SK-N-SH (cell line): ENCODE measurements at regions not wholly inside any gene's neighbourhood (a gene's known extent, or its start where the extent isn't known, plus 50 kb on each side); places are given as distances from the start of the nearest gene placed in this dataset.

ENCODE experiments used
- CTCF ChIA-PET: fragments of 300-600, 350-600 bp; formaldehyde crosslinking; extraction: SDS; loops from one replicate; lab custom pipeline; 2021; lab: Yijun Ruan, JAX
- POLR2A ChIA-PET: fragments of 350-600 bp; sonication (Branson Sonifier 250); formaldehyde crosslinking; extraction: SDS; loops from one replicate; lab custom pipeline; 2020; ENCODE audit warnings: antibody characterized with exemption, inconsistent platforms; lab: Yijun Ruan, JAX
- DNase-seq: peaks from one replicate; pipeline ENCODE4 v3.0.0; 2012
- H2AFZ ChIP-seq: fragments of 200-600 bp; sonication (generic); 2 replicates; pipeline ENCODE4 v1.8.1; 2016; ENCODE audit warnings: antibody characterized with exemption, mild to moderate bottlenecking, low read depth
- H3F3A ChIP-seq: fragments of 200-600 bp; sonication (generic); replicated peaks from 2 replicates; pipeline ENCODE3; 2016; ENCODE audit warnings: antibody characterized with exemption, mild to moderate bottlenecking; ENCODE audit not compliant: insufficient read depth
- H3K27ac ChIP-seq, 2 experiments: fragments of 200-500 bp in 1 of 2; fragments of 200-600 bp in 1 of 2; sonication (Bioruptor generic) in 1 of 2; sonication (generic), shearing (Covaris generic) in 1 of 2; 2 replicates each; pipeline versions ENCODE4 v1.5.1 to v1.6.1; 2014 to 2016; ENCODE audit warnings: low read depth in 2 of 2, inconsistent platforms in 1 of 2, low read length in 1 of 2, mild to moderate bottlenecking in 1 of 2, mixed read lengths in 1 of 2
- H3K27me3 ChIP-seq: fragments of 200-600 bp; sonication (generic), shearing (Covaris generic); 2 replicates; pipeline ENCODE4 v1.6.1; 2016; ENCODE audit warnings: mixed run types; ENCODE audit not compliant: insufficient read depth
- H3K36me3 ChIP-seq, 2 experiments: fragments of 200-500 bp in 1 of 2; fragments of 200-600 bp in 1 of 2; sonication (Bioruptor generic) in 1 of 2; sonication (generic) in 1 of 2; replicated peaks in 1 of 2; 2 replicates each; pipeline versions ENCODE3 to v1.5.1; 2014 to 2016; ENCODE audit warnings: low read length in 1 of 2, mild to moderate bottlenecking in 1 of 2; ENCODE audit not compliant: insufficient read depth in 2 of 2, control insufficient read depth in 1 of 2
- H3K4me1 ChIP-seq, 2 experiments: fragments of 200-500 bp in 1 of 2; fragments of 200-600 bp in 1 of 2; sonication (Bioruptor generic) in 1 of 2; sonication (generic), shearing (Covaris generic) in 1 of 2; 2 replicates each; pipeline versions ENCODE4 v1.5.1 to v1.6.1; 2014 to 2016; ENCODE audit warnings: low read depth in 1 of 2, low read length in 1 of 2, mixed run types in 1 of 2; ENCODE audit not compliant: insufficient read depth in 2 of 2, control insufficient read depth in 1 of 2
- H3K4me2 ChIP-seq: fragments of 200-600 bp; sonication (generic), shearing (Covaris generic); 2 replicates; pipeline ENCODE4 v1.6.1; 2017; ENCODE audit warnings: mixed run types
- H3K4me3 ChIP-seq, 2 experiments: fragments of 200-500 bp in 1 of 2; fragments of 200-600 bp in 1 of 2; sonication (Bioruptor generic) in 1 of 2; sonication (generic), shearing (Covaris generic) in 1 of 2; 2 replicates each; pipeline versions ENCODE4 v1.5.1 to v1.8.1; 2014 to 2016; ENCODE audit warnings: low read depth in 2 of 2, inconsistent platforms in 1 of 2, low read length in 1 of 2, mild to moderate bottlenecking in 1 of 2, mixed read lengths in 1 of 2, moderate library complexity in 1 of 2
- H3K79me2 ChIP-seq: fragments of 200-600 bp; sonication (generic); 2 replicates; pipeline ENCODE4 v1.8.1; 2017; ENCODE audit warnings: mild to moderate bottlenecking; ENCODE audit not compliant: insufficient read depth
- H3K9ac ChIP-seq: fragments of 200-600 bp; sonication (generic); 2 replicates; pipeline ENCODE4 v1.6.1; 2017; ENCODE audit warnings: mixed run types
- H3K9me2 ChIP-seq: fragments of 200-600 bp; sonication (generic); 2 replicates; pipeline ENCODE4 v1.6.1; 2017; ENCODE audit warnings: mixed run types
- H3K9me3 ChIP-seq: fragments of 200-600 bp; sonication (generic); 2 replicates; pipeline ENCODE4 v1.6.1; 2017; ENCODE audit warnings: mixed run types, mild to moderate bottlenecking, moderate library complexity
- H4K20me1 ChIP-seq: fragments of 200-600 bp; sonication (generic); 2 replicates; pipeline ENCODE4 v1.6.1; 2017; ENCODE audit warnings: mild to moderate bottlenecking, mixed run types; ENCODE audit not compliant: insufficient read depth
- CHD2 ChIP-seq: fragments of 150-350 bp; IDR thresholded peaks from 2 replicates; pipeline ENCODE4 v1.6.1; 2018; ENCODE audit warnings: low read length; ENCODE audit not compliant: partially characterized antibody
- EP300 ChIP-seq, 2 experiments: IDR thresholded peaks; 2 replicates each; pipeline versions ENCODE4 v1.4.0 to v1.6.1; 2012; ENCODE audit warnings: borderline replicate concordance in 1 of 2, low read depth in 1 of 2, low read length in 1 of 2
- FOXJ3 ChIP-seq: sonication (generic); formaldehyde crosslinking; IDR thresholded peaks from 2 replicates; pipeline ENCODE4 v1.5.1; 2020; ENCODE audit warnings: mild to moderate bottlenecking, missing genetic modification reagents
- JUND ChIP-seq: IDR thresholded peaks from 2 replicates; pipeline ENCODE4 v1.4.0; 2012
- REST ChIP-seq: IDR thresholded peaks from 2 replicates; pipeline ENCODE4 v1.6.1; 2012; ENCODE audit warnings: mild to moderate bottlenecking, low read depth, low read length, moderate library complexity
- RXRA ChIP-seq: IDR thresholded peaks from 2 replicates; pipeline ENCODE4 v1.4.0; 2012; ENCODE audit warnings: low read depth, mild to moderate bottlenecking, borderline replicate concordance
- SMC3 ChIP-seq: IDR thresholded peaks from 2 replicates; pipeline ENCODE4 v1.6.1; 2012; ENCODE audit warnings: low read depth, low read length, improper control_type of control experiment
- TAF1 ChIP-seq: IDR thresholded peaks from 2 replicates; pipeline ENCODE4 v1.6.1; 2012; ENCODE audit warnings: low read depth, mild to moderate bottlenecking, low read length, moderate library complexity, borderline replicate concordance
- TEAD4 ChIP-seq: IDR thresholded peaks from 2 replicates; pipeline ENCODE4 v1.4.0; 2012; ENCODE audit warnings: mild to moderate bottlenecking, borderline replicate concordance; ENCODE audit not compliant: insufficient read depth
- YY1 ChIP-seq: IDR thresholded peaks from 2 replicates; pipeline ENCODE4 v1.4.0; 2012; ENCODE audit warnings: low read depth, mild to moderate bottlenecking
- WGBS: methylation state at CpG from one replicate; pipeline ENCODE4 v1.1.6; 2017; ENCODE audit warnings: low lambda C conversion rate; 5-methylcytosine and 5-hydroxymethylcytosine counted together
- TF ChIP-seq, protein P1 (sequence below): IDR thresholded peaks from 2 replicates; pipeline ENCODE4; 2012
- TF ChIP-seq, protein P2 (sequence below): IDR thresholded peaks from 2 replicates; pipeline ENCODE4 v1.4.0; 2012; ENCODE audit warnings: low read depth, borderline replicate concordance
- TF ChIP-seq, protein P3 (sequence below): fragments of 150-350 bp; IDR thresholded peaks from 2 replicates; pipeline ENCODE4 v1.6.1; 2017; ENCODE audit warnings: antibody characterized with exemption, low read length, low read depth, borderline replicate concordance

DNA sequence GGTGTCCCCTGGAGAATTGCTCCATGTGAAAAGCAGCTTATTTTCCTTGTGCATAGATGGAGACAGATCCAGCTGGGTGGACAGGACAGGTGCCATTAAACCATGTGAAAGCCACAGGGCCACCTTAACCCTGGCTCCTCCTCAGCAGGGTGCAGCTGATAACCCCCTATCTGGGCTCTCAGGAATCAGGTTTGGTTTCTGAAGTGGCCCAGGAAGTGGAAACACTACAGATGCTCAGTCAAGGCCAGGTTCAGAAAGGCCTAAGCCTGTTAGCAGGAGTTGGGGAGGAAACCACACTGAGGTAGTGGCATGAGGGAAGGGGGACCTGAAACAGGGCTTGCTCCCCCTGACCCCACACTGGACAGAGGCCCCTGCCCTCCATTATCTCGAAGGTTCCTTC lies 217.0 kb downstream of the SPP2 start:
- 100% methylated on average over 1 of the region's 1 CpG for WGBS
- H3K9me3 ChIP-seq: no peaks in the 10 kb centered on the region
- CTCF ChIA-PET: interaction anchor here (1.0 to 1.3 kb wide), 2 partner anchors 25 to 233 kb away, joined by 3 to 4 read pairs; no protein-coding TSS in a partner anchor

More for the DNA sequence above, 217.0 kb downstream of the SPP2 start:
- POLR2A ChIA-PET: no interaction called here
- Histone ChIP-seq H2AFZ (no peak overlapping the region), H3K4me1 (no peaks in the 10 kb centered on the region), H4K20me1 (no peaks in the 10 kb centered on the region), H3K36me3 (no peaks in the 10 kb centered on the region), H3K9me2 (no peaks in the 10 kb centered on the region), H3K27ac (no peak overlapping the region)
- no peak for DNase-seq
- TF ChIP-seq TAF1 (no peak), JUND (no peak), FOXJ3 (CRISPR knock-in tag) (no peak), CHD2 (no peak), REST (no peak), SMC3 (no peak), EP300 (IDR thresholded peaks at IDR 0.05; ENCODE audit: borderline replicate concordance in 1 of 2, low read depth in 1 of 2, low read length in 1 of 2) (no peak), YY1 (no peak), RXRA (no peak), TEAD4 (no peak)
- TF ChIP-seq, protein P1, sequence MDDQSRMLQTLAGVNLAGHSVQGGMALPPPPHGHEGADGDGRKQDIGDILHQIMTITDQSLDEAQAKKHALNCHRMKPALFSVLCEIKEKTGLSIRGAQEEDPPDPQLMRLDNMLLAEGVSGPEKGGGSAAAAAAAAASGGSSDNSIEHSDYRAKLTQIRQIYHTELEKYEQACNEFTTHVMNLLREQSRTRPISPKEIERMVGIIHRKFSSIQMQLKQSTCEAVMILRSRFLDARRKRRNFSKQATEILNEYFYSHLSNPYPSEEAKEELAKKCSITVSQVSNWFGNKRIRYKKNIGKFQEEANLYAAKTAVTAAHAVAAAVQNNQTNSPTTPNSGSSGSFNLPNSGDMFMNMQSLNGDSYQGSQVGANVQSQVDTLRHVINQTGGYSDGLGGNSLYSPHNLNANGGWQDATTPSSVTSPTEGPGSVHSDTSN: no peak
- TF ChIP-seq, protein P2, sequence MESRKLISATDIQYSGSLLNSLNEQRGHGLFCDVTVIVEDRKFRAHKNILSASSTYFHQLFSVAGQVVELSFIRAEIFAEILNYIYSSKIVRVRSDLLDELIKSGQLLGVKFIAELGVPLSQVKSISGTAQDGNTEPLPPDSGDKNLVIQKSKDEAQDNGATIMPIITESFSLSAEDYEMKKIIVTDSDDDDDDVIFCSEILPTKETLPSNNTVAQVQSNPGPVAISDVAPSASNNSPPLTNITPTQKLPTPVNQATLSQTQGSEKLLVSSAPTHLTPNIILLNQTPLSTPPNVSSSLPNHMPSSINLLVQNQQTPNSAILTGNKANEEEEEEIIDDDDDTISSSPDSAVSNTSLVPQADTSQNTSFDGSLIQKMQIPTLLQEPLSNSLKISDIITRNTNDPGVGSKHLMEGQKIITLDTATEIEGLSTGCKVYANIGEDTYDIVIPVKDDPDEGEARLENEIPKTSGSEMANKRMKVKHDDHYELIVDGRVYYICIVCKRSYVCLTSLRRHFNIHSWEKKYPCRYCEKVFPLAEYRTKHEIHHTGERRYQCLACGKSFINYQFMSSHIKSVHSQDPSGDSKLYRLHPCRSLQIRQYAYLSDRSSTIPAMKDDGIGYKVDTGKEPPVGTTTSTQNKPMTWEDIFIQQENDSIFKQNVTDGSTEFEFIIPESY: no peak
- TF ChIP-seq, protein P3, sequence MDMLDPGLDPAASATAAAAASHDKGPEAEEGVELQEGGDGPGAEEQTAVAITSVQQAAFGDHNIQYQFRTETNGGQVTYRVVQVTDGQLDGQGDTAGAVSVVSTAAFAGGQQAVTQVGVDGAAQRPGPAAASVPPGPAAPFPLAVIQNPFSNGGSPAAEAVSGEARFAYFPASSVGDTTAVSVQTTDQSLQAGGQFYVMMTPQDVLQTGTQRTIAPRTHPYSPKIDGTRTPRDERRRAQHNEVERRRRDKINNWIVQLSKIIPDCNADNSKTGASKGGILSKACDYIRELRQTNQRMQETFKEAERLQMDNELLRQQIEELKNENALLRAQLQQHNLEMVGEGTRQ: no peak
- TF ChIP-seq, all 33 proteins: peak for 0
- no peak overlapping the region for H3K4me3 ChIP-seq
- H3K4me2 ChIP-seq: no peak overlapping the region
- H3K79me2 ChIP-seq: no peaks in the 10 kb centered on the region
- no peaks in the 10 kb centered on the region for H3K27me3 ChIP-seq
- H3F3A ChIP-seq: no peaks in the 10 kb centered on the region
- no peak overlapping the region for H3K9ac ChIP-seq
